Smooth muscle cell (in vitro differentiated cells): ENCODE measurements at regions not wholly inside any gene's neighbourhood (a gene's known extent, or its start where the extent isn't known, plus 50 kb on each side); places are given as distances from the start of the nearest gene placed in this dataset.

ENCODE experiments used
- DNase-seq: peaks from one replicate; lab custom pipeline; 2025; ENCODE audit not compliant: unreplicated experiment; lab: John Stamatoyannopoulos, UW
- H2AFZ ChIP-seq: fragments of 200-600 bp; sonication (generic); 2 replicates; pipeline ENCODE4 v1.6.0; 2016; ENCODE audit warnings: antibody characterized with exemption, low read depth, mild to moderate bottlenecking
- H3F3A ChIP-seq: fragments of 200-600 bp; sonication (generic); 2 replicates; pipeline ENCODE4 v1.6.0; 2017; ENCODE audit warnings: antibody characterized with exemption, low read depth
- H3K27ac ChIP-seq: fragments of 200-600 bp; sonication (generic); 2 replicates; pipeline ENCODE4 v1.5.1; 2016; ENCODE audit warnings: low read depth, mild to moderate bottlenecking
- H3K27me3 ChIP-seq: fragments of 200-600 bp; sonication (generic); 2 replicates; pipeline ENCODE4 v1.6.1; 2016; ENCODE audit warnings: low read depth, mild to moderate bottlenecking
- H3K36me3 ChIP-seq: fragments of 200-600 bp; sonication (generic); 2 replicates; pipeline ENCODE4 v1.5.1; 2016; ENCODE audit warnings: low read depth
- H3K4me1 ChIP-seq: fragments of 200-600 bp; sonication (generic); 2 replicates; pipeline ENCODE4 v1.5.1; 2016; ENCODE audit warnings: low read depth
- H3K4me2 ChIP-seq: fragments of 200-600 bp; sonication (generic); 2 replicates; pipeline ENCODE4 v1.6.0; 2016; ENCODE audit warnings: mild to moderate bottlenecking
- H3K4me3 ChIP-seq: fragments of 200-600 bp; sonication (generic); 2 replicates; pipeline ENCODE4 v1.5.1; 2016; ENCODE audit warnings: mild to moderate bottlenecking
- H3K79me2 ChIP-seq: fragments of 200-600 bp; sonication (generic); 2 replicates; pipeline ENCODE4 v1.6.0; 2016; ENCODE audit warnings: low read depth, mild to moderate bottlenecking
- H3K9ac ChIP-seq: fragments of 200-600 bp; sonication (generic); 2 replicates; pipeline ENCODE4 v1.6.0; 2016; ENCODE audit warnings: low read depth
- H3K9me3 ChIP-seq: fragments of 200-600 bp; sonication (generic); replicated peaks from 2 replicates; pipeline ENCODE4 v1.5.1; 2016; ENCODE audit warnings: low read depth
- H4K20me1 ChIP-seq: fragments of 200-600 bp; sonication (generic); 2 replicates; pipeline ENCODE4 v1.6.0; 2016; ENCODE audit warnings: low read depth
- WGBS: methylation state at CpG from one replicate; pipeline ENCODE4 v1.1.7; 2016; ENCODE audit warnings: low lambda C conversion rate; 5-methylcytosine and 5-hydroxymethylcytosine counted together
- TF ChIP-seq, protein P1 (sequence below): fragments of 200-600 bp; sonication (generic); IDR thresholded peaks from 2 replicates; pipeline ENCODE4 v1.5.1; 2017; ENCODE audit warnings: borderline replicate concordance, mild to moderate bottlenecking, antibody characterized with exemption; ENCODE audit not compliant: insufficient read depth, poor library complexity, severe bottlenecking

DNA sequence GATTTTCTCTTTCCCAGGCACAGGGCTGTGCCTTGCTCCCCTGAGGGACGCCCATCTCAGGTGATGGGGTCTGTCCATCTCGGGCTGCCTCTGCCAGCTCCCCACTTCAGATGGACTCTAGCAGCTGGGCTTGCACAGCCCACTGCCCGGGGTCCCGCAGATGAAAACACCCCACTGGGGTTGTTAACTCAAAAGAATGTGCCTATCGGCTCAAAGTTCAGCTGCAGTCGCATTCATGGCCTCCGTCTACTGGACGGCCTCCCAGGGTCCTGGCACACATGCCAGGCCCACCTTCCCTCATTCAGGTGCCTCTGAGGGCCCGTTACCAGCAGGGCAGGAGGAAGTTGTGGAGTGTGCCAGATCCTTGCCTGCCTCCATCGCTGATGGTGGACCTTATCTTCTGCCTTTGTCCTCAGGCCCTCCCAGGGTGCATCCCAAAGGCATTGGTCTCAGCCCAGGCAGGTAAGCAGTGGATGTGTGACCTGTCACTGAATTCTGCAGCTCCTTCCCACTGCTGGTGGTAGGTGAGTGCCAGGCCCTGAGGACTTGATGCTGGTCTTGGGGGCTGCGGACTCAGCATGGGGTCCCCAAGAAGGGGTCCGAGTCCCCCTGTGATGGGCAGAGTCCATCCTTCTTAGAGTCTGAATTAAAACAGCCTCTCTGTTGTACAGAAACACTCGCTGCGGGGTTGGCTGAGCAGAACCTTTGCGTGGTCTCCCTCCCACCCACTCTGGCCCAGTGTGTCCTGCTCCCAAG lies 324.6 kb upstream of the DIO3 start:
- peaks cover 6% of the 10 kb centered on the region for H3K4me1 ChIP-seq
- TF ChIP-seq, protein P1, sequence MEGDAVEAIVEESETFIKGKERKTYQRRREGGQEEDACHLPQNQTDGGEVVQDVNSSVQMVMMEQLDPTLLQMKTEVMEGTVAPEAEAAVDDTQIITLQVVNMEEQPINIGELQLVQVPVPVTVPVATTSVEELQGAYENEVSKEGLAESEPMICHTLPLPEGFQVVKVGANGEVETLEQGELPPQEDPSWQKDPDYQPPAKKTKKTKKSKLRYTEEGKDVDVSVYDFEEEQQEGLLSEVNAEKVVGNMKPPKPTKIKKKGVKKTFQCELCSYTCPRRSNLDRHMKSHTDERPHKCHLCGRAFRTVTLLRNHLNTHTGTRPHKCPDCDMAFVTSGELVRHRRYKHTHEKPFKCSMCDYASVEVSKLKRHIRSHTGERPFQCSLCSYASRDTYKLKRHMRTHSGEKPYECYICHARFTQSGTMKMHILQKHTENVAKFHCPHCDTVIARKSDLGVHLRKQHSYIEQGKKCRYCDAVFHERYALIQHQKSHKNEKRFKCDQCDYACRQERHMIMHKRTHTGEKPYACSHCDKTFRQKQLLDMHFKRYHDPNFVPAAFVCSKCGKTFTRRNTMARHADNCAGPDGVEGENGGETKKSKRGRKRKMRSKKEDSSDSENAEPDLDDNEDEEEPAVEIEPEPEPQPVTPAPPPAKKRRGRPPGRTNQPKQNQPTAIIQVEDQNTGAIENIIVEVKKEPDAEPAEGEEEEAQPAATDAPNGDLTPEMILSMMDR = no peak
- H3F3A ChIP-seq = no peaks in the 10 kb centered on the region
- WGBS = 97% methylated on average over 15 of the region's 15 CpGs
- no peaks in the 10 kb centered on the region for H3K79me2 ChIP-seq
- H2AFZ ChIP-seq = no peak overlapping the region
- H3K9me3 ChIP-seq = no peaks in the 10 kb centered on the region
- no peaks in the 10 kb centered on the region for H3K27me3 ChIP-seq
- H3K4me3 ChIP-seq = no peak overlapping the region
- H3K9ac ChIP-seq = no peak overlapping the region
- no peak overlapping the region for H3K27ac ChIP-seq
- H4K20me1 ChIP-seq = no peaks in the 10 kb centered on the region
- no peaks in the 10 kb centered on the region for H3K36me3 ChIP-seq
- DNase-seq = no peak
- H3K4me2 ChIP-seq = no peak overlapping the region

DNA sequence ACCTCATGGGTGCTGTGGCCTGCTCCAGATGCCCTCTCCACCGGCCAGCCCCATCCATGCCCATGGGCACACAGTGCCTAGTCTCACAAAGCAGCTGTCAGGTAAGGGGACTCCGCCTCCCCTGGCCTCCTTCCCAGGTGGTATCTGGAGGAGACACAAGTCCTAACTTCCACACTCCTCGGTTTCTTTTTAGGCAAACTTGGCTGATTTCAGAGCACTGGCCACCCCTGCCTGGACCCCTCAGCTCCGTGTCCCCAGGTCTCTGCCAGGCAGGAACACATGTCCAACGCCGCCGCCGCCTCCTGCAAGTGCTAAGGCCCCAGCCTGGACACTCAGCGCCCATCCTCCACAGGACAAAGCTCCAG lies 324.1 kb upstream of the DIO3 start:
- Histone ChIP-seq H4K20me1 (no peaks in the 10 kb centered on the region), H3K9ac (no peak overlapping the region), H3K36me3 (no peaks in the 10 kb centered on the region), H2AFZ (no peak overlapping the region), H3K79me2 (no peaks in the 10 kb centered on the region), H3K27me3 (no peaks in the 10 kb centered on the region), H3F3A (no peaks in the 10 kb centered on the region), H3K9me3 (no peaks in the 10 kb centered on the region), H3K4me1 (peaks cover 6% of the 10 kb centered on the region), H3K27ac (no peak overlapping the region), H3K4me3 (no peak overlapping the region), H3K4me2 (no peak overlapping the region)
- no peak for DNase-seq
- TF ChIP-seq, protein P1 = no peak
- 90% methylated on average over 9 of the region's 9 CpGs for WGBS

DNA sequence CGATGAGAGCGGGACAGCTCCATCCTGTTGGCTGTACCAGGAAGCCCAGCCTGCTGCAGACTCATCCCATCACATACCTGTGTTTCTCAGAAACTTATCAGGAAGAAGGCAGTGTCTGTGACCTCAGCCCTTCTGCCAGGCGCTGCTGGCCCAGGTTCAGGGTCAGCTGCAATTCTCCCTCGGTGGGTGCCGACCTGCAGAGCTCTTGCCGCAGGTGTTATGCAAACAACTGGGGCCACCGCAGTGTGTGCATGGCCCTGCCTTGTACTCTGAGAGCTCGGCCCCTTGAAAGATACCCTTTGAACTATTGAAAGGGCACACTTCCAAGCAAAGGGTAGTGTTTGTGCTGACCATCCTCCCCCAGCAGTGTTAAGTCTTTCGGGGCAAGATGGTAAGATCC lies 322.2 kb upstream of the DIO3 start:
- Histone ChIP-seq H3F3A (no peaks in the 10 kb centered on the region), H3K27me3 (no peaks in the 10 kb centered on the region), H4K20me1 (no peaks in the 10 kb centered on the region), H3K9ac (no peak overlapping the region), H3K4me2 (no peak overlapping the region), H3K79me2 (no peaks in the 10 kb centered on the region), H3K9me3 (no peaks in the 10 kb centered on the region), H3K36me3 (no peaks in the 10 kb centered on the region), H3K4me1 (peaks cover 6% of the 10 kb centered on the region), H3K27ac (no peak overlapping the region), H3K4me3 (no peak overlapping the region), H2AFZ (no peak overlapping the region)
- WGBS = 93% methylated on average over 9 of the region's 9 CpGs
- DNase-seq = no peak
- TF ChIP-seq, protein P1 = no peak

DNA sequence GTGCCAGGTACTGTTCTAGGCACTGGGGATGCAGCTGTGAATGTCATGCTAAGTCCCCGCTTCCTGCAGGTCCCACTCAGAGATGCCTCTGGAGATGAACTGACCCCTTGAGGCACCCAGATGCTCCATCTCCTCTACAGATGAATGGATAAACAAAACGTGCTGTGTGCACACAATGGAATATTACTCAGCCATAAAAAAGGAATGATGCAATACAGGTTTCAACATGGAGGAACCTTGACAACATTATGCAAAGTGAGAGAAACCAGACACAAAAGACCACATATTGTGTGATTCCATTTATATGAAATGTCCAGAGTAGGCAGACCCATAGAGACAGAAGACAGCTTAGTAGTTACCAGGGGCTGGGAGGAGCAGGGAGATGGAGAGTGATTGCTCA lies 320.1 kb upstream of the DIO3 start:
- no peak overlapping the region for H3K4me2 ChIP-seq
- H3K36me3 ChIP-seq = no peaks in the 10 kb centered on the region
- no peaks in the 10 kb centered on the region for H3K4me1 ChIP-seq
- no peaks in the 10 kb centered on the region for H3K27me3 ChIP-seq
- DNase-seq = no peak
- H4K20me1 ChIP-seq = no peaks in the 10 kb centered on the region
- H3K4me3 ChIP-seq = no peak overlapping the region
- H3K79me2 ChIP-seq = no peaks in the 10 kb centered on the region
- TF ChIP-seq, protein P1 = no peak
- no peak overlapping the region for H3K9ac ChIP-seq
- WGBS = 92% methylated on average over 2 of the region's 2 CpGs
- no peaks in the 10 kb centered on the region for H3F3A ChIP-seq
- no peaks in the 10 kb centered on the region for H3K9me3 ChIP-seq
- H2AFZ ChIP-seq = no peak overlapping the region
- H3K27ac ChIP-seq = no peak overlapping the region
